Head of caudate nucleus (tissue), 42 donors: ENCODE measurements at regions not wholly inside any gene's neighbourhood (a gene's known extent, or its start where the extent isn't known, plus 50 kb on each side); places are given as distances from the start of the nearest gene placed in this dataset.

Source experiments
- DNase-seq, 42 donors: peaks; one replicate each; pipeline versions ENCODE4 v3.0.0 to v3.0.0-alpha.2; 2020 to 2021; ENCODE audit warnings: mixed read lengths in 7 of 42
- intact Hi-C: fragments of 100-400 bp; cut with DNase I; formaldehyde crosslinking; loops from one replicate; pipeline ENCODE4 v1.15.0; 2022

GRCh38 chr2:30310371-30310770, 79.0 kb downstream of the LBH start:
- no peak for DNase-seq
- intact Hi-C loops, result no loop called here

DNA sequence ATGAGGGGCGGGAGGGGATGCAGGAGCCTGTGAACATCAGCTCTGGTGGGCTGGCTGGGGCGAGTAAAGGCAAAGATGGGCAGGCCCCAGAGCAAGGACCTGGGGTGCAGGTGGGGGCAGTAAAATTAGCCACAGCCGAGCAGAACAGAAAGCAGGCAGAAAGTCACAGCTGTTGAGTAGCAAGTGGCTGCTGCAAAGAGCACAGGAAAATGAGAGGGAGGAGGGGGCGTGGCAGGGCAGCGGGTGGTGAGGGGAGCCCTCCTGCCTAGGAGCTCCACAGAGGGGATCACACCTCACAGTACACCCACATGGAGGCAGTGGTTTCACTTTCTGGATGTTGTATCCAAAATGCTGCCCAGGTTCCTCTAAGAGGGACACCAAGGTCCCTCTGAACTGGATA, 79.6 kb downstream of the LBH start:
- intact Hi-C loops, result no loop called here

DNA sequence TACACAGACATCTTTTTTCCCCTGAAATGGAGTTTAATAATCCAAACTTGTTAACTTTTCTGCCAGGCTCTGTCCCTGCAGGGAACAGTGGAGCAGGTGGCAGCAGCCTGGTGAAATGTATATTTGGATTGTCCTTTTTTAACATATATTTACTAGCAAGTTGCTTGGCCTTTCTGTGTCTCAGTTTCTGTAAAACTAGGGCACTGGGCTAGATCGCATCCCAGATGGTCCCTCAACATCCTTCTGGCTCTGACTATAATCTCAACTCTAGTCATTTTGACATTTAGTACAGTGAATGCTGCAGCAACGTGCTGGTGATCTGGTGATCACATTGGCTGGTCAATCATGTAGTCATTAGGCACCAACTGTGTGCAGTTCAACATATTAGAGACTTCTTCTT, 80.4 kb downstream of the LBH start:
- DNase-seq, result no peak
- intact Hi-C loops, result no loop called here

More for the DNA sequence above, 79.6 kb downstream of the LBH start:
- DNase-seq, result no peak

DNA sequence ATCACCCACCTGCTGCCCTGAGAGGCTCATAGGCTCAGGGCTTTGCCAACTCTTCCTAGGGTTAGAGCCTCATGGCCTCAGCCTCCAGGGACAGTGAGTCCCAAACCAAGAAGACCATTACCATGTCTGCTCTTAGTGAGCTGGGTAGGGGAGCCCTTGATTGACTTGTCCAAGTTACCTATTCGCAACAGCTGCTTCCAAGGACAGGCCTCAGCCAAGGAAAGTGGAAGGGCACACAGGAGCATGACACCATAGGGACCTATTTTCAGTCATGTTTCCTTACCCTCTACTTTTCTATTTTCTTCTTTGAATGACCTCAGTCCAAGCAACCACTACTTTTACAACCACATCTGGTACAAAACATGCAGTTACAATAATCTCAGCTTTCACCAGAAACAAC, 81.6 kb downstream of the LBH start:
- intact Hi-C loops, result no loop called here
- DNase-seq, result no peak

- intact Hi-C loops, result no loop called here
These were observed 83.6 kb downstream of the LBH start for GRCh38 chr2:30314981-30315380.

GRCh38 chr2:30315391-30316063, 84.2 kb downstream of the LBH start:
- DNase-seq, result no peak
- intact Hi-C loops, result no loop called here

More at GRCh38 chr2:30314981-30315380, 83.6 kb downstream of the LBH start:
- no peak for DNase-seq

GRCh38 chr2:30316408-30316807, 85.1 kb downstream of the LBH start:
- DNase-seq, result no peak
- intact Hi-C loops, result no loop called here

GRCh38 chr2:30318987-30319782, 87.9 kb downstream of the LBH start:
- no peak for DNase-seq
- intact Hi-C loops, result no loop called here

- DNase-seq, result peak in 13 of 42 donors; percentile 5 to 59 (median 18)
- intact Hi-C loops, result no loop called here
These were observed 90.1 kb downstream of the LBH start for GRCh38 chr2:30321466-30321865.

DNA sequence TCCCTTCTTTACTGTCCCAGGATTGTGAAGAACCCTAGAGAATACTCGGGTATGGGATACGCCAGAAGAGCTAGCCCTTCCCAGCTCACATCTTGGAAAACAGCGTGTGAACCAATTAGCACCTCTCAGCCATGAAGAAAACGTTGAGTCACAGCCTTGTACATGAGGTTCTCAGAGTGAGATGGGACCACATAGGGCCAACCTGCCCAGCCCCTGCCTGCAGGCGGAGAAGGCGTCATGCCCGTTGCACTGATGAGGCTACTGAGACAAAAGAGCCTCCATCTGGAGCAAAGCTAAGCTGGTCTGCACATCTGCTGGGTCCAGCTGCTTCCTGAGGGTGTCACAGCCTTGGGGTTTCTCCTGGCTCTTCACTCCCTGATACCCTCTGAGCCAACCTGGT, 92.2 kb downstream of the LBH start:
- intact Hi-C loops, result no loop called here

GRCh38 chr2:30324245-30324908, 93.0 kb downstream of the LBH start:
- intact Hi-C loops, result no loop called here
- no peak for DNase-seq

More for the DNA sequence above, 92.2 kb downstream of the LBH start:
- DNase-seq, result no peak

DNA sequence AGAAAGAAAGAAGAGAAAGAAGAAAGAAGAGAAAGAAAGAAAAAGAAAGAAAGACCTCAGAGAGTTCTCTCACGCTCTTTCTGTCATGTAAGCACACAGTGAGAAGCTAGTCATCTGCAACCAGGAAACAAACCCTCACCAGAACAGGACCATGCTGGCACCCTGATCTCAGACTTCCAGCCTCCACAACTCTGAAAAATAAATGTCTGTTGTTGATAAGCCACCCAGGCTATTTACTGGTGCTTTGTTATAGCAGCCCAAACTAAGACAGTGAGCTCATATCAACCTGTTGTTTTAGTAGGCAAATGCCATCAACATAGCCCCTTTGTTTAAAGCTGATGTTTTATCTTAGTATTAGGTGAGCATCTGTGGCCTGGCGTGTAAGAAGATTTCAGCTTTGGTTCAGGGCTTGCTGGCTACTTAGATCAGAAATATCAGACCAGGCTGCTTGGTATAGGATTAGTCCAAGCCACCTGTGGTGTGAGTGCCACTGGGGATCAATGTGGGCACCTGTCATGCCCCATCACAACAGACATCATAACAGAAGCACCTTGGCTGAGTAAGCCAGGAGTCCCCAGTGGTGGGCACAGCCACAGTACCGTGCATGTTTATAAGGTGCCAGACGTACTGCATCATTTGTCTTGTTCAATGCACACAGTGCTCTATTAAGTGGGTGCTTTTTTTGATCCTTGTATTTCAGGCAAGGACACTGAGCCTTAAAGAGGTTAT, 94.4 kb downstream of the LBH start:
- DNase-seq, result no peak
- intact Hi-C loops, result no loop called here

DNA sequence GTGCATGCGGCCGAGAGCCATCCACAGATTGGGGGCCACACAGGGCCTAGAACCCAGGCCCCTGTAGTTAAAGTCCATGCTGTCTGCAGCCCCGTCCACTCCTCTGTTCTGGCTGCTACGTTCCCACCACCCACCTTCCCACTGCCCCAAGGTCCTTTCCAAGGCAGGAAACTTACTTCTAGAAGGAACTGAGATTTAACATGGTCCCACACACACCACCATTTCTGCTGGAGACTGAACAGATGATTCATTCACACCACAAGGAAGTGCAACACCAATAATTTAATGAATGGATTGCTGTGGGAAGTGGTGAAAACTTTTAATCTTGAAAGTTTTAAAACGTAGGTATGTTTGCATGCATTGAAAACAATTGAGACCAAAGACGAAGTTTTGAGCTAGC, 95.2 kb downstream of the LBH start:
- intact Hi-C loops, result no loop called here
- no peak for DNase-seq

- intact Hi-C loops, result no loop called here
- DNase-seq, result no peak
These were observed 99.7 kb downstream of the LBH start for GRCh38 chr2:30331038-30331437.

DNA sequence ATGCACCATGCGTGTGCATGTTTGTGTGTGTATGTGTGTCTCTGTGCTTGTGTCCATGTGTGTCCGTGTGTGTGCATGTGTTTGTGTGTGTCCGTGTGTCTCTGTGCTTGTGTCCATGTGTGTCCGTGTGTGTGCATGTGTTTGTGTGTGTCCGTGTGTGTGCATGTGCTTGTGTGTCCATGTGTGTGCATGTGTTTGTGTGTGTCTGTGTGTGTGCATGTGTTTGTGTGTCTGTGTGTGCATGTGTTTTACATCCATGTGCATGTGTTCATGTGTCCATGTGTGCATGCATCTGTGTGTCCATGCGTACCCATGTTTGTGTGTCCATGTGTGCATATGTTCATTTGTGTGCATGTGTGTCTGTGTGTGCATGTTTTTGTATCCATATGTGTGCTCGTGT, 100.5 kb downstream of the LBH start:
- no peak for DNase-seq
- intact Hi-C loops, result no loop called here

- intact Hi-C loops, result no loop called here
- no peak for DNase-seq
These were observed 101.6 kb downstream of the LBH start for GRCh38 chr2:30332791-30333453.

- intact Hi-C loops, result no loop called here
- no peak for DNase-seq
These were observed 103.5 kb downstream of the LBH start for GRCh38 chr2:30334762-30335363.

DNA sequence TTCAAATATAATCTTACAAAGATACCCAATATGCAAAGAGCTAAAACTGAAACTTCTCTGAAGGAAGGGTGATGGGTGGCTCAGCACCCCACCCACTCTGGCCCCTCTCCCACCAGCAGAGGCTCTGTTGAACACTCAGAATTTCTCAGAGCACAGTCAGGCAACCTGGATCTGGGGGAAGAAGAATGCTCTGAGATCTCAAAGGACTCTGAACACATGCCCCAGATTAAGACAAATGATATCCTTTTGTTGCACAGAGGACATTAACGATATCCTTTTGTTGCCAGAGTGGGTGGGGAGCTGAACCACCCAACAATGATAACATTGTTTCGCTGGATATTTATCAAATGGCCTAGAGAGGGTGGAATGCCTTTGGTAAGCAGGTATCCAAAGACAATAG, 104.8 kb downstream of the LBH start:
- DNase-seq, result no peak
- intact Hi-C loops, result no loop called here
